ENCODE measurements at regions not wholly inside any gene's neighbourhood (a gene's known extent, or its start where the extent isn't known, plus 50 kb on each side); places are given as distances from the start of the nearest gene placed in this dataset.

DNA sequence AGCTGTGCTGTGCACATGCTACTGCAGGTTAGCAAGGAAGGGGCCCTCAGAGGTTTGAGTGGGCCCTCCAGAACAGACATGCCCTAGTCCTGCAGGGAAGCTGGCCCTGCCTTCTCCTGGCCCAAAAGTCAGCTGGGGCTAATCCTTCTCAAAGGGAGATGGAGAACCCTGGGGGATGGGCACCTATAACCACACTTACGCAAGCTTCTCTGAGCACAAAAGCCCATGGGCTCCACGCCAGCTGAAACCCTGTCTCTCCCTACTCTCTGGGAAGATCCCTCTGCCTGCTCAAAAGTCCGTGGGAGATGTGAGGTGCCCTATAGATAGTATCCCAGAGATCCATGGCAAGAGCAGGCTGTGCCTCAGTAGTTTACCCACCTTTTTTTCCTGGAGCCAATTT is 58.9 kb upstream of the DKK2 start (continued):
- TF ChIP-seq, protein P1, sequence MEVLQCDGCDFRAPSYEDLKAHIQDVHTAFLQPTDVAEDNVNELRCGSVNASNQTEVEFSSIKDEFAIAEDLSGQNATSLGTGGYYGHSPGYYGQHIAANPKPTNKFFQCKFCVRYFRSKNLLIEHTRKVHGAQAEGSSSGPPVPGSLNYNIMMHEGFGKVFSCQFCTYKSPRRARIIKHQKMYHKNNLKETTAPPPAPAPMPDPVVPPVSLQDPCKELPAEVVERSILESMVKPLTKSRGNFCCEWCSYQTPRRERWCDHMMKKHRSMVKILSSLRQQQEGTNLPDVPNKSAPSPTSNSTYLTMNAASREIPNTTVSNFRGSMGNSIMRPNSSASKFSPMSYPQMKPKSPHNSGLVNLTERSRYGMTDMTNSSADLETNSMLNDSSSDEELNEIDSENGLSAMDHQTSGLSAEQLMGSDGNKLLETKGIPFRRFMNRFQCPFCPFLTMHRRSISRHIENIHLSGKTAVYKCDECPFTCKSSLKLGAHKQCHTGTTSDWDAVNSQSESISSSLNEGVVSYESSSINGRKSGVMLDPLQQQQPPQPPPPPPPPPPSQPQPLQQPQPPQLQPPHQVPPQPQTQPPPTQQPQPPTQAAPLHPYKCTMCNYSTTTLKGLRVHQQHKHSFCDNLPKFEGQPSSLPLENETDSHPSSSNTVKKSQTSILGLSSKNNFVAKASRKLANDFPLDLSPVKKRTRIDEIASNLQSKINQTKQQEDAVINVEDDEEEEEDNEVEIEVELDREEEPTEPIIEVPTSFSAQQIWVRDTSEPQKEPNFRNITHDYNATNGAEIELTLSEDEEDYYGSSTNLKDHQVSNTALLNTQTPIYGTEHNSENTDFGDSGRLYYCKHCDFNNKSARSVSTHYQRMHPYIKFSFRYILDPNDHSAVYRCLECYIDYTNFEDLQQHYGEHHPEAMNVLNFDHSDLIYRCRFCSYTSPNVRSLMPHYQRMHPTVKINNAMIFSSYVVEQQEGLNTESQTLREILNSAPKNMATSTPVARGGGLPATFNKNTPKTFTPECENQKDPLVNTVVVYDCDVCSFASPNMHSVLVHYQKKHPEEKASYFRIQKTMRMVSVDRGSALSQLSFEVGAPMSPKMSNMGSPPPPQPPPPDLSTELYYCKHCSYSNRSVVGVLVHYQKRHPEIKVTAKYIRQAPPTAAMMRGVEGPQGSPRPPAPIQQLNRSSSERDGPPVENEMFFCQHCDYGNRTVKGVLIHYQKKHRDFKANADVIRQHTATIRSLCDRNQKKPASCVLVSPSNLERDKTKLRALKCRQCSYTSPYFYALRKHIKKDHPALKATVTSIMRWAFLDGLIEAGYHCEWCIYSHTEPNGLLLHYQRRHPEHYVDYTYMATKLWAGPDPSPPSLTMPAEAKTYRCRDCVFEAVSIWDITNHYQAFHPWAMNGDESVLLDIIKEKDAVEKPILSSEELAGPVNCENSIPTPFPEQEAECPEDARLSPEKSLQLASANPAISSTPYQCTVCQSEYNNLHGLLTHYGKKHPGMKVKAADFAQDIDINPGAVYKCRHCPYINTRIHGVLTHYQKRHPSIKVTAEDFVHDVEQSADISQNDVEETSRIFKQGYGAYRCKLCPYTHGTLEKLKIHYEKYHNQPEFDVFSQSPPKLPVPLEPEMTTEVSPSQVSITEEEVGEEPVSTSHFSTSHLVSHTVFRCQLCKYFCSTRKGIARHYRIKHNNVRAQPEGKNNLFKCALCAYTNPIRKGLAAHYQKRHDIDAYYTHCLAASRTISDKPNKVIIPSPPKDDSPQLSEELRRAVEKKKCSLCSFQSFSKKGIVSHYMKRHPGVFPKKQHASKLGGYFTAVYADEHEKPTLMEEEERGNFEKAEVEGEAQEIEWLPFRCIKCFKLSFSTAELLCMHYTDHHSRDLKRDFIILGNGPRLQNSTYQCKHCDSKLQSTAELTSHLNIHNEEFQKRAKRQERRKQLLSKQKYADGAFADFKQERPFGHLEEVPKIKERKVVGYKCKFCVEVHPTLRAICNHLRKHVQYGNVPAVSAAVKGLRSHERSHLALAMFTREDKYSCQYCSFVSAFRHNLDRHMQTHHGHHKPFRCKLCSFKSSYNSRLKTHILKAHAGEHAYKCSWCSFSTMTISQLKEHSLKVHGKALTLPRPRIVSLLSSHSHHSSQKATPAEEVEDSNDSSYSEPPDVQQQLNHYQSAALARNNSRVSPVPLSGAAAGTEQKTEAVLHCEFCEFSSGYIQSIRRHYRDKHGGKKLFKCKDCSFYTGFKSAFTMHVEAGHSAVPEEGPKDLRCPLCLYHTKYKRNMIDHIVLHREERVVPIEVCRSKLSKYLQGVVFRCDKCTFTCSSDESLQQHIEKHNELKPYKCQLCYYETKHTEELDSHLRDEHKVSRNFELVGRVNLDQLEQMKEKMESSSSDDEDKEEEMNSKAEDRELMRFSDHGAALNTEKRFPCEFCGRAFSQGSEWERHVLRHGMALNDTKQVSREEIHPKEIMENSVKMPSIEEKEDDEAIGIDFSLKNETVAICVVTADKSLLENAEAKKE (CRISPR knock-in tag; IDR thresholded peaks at IDR 0.05) = no peak
- TF ChIP-seq EZH2 (IDR thresholded peaks at IDR 0.05; ENCODE audit: low read depth, unreplicated experiment) (no peak), NANOG (IDR thresholded peaks at IDR 0.05; ENCODE audit: borderline replicate concordance) (no peak), STAT1 (IDR thresholded peaks at IDR 0.05; ENCODE audit: unreplicated experiment) (no peak)
- TF ChIP-seq, protein P2, sequence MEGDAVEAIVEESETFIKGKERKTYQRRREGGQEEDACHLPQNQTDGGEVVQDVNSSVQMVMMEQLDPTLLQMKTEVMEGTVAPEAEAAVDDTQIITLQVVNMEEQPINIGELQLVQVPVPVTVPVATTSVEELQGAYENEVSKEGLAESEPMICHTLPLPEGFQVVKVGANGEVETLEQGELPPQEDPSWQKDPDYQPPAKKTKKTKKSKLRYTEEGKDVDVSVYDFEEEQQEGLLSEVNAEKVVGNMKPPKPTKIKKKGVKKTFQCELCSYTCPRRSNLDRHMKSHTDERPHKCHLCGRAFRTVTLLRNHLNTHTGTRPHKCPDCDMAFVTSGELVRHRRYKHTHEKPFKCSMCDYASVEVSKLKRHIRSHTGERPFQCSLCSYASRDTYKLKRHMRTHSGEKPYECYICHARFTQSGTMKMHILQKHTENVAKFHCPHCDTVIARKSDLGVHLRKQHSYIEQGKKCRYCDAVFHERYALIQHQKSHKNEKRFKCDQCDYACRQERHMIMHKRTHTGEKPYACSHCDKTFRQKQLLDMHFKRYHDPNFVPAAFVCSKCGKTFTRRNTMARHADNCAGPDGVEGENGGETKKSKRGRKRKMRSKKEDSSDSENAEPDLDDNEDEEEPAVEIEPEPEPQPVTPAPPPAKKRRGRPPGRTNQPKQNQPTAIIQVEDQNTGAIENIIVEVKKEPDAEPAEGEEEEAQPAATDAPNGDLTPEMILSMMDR (conservative IDR thresholded peaks at IDR 0.05; ENCODE audit: low read depth in 2 of 2) = no peak

DNA sequence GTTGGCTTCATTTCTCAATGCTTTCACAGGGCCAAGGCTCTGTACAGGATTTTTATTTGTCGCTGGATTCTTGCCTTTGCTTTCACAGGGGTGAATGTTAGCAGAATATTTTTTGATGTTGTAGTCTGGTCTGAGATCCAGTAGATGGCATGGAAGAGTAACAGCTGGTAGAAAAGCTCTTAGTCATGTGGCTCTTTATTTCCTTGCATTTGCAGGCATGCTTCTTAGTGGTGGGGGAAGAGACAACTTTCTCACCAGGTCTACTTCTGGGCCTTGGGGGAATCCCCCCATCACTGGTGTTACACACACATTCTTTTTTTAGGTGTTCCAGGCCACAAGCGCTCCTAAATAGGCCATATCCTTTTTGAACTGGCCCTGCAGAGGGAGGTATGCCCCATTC is 58.2 kb upstream of the DKK2 start:
- H3K4me2 ChIP-seq = no peak overlapping the region
- Mint-ChIP-seq H3K4me3 (no peak overlapping the region), H3K9me3 (0 out of 3 replicates have a peak, but pooled peaks cover 3% of the 10 kb centered on the region), H3K36me3 (ENCODE audit: low read depth) (no peaks in the 10 kb centered on the region), H3K27me3 (ENCODE audit: insufficient read depth, low read depth, poor library complexity) (peaks cover 4% of the 10 kb centered on the region), H3K27ac (no peak overlapping the region), H3K4me1 (peaks cover 10% of the 10 kb centered on the region)
- peak; percentile 41 for DNase-seq (ENCODE audit: low spot score)
- no peaks in the 10 kb centered on the region for H3K27me3 ChIP-seq (ENCODE audit: insufficient read depth)
- no peaks in the 10 kb centered on the region; the same call in 1 of the 2 replicates for H3K4me1 ChIP-seq (ENCODE audit: insufficient read depth)
- H3K27ac ChIP-seq (ENCODE audit: low read depth) = no peak overlapping the region
- H3K4me3 ChIP-seq = no peak overlapping the region
- no peaks in the 10 kb centered on the region; the same call in 1 of the 2 replicates for H3K9me2 ChIP-seq (ENCODE audit: insufficient read depth)
- no peaks in the 10 kb centered on the region for H3K36me3 ChIP-seq (ENCODE audit: insufficient read depth)
- no peaks in the 10 kb centered on the region for H3F3A ChIP-seq (replicated peaks; ENCODE audit: low read depth)
- H3K79me2 ChIP-seq (replicated peaks; ENCODE audit: insufficient read depth) = no peaks in the 10 kb centered on the region
- no peaks in the 10 kb centered on the region for H4K20me1 ChIP-seq (replicated peaks; ENCODE audit: insufficient read depth)
- TF ChIP-seq, protein P3, sequence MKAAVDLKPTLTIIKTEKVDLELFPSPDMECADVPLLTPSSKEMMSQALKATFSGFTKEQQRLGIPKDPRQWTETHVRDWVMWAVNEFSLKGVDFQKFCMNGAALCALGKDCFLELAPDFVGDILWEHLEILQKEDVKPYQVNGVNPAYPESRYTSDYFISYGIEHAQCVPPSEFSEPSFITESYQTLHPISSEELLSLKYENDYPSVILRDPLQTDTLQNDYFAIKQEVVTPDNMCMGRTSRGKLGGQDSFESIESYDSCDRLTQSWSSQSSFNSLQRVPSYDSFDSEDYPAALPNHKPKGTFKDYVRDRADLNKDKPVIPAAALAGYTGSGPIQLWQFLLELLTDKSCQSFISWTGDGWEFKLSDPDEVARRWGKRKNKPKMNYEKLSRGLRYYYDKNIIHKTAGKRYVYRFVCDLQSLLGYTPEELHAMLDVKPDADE (IDR thresholded peaks at IDR 0.05) = no peak
- TF ChIP-seq, protein P2 (conservative IDR thresholded peaks at IDR 0.05; ENCODE audit: low read depth in 2 of 2) = peak; percentile 50 to 72
- TF ChIP-seq EZH2phosphoT487 (IDR thresholded peaks at IDR 0.05; ENCODE audit: unreplicated experiment) = no peak
- no peak for TF ChIP-seq POLR2AphosphoS5 (IDR thresholded peaks at IDR 0.05; ENCODE audit: low read depth)
- no peak for TF ChIP-seq JUNB (IDR thresholded peaks at IDR 0.05; ENCODE audit: unreplicated experiment)
- H2AFZ ChIP-seq = peak overlapping the region; percentile 87
- ATAC-seq = peak; percentile 76

Data from GM23338 (cell line).